HTR-8/SVneo (cell line): ENCODE measurements at regions not wholly inside any gene's neighbourhood (a gene's known extent, or its start where the extent isn't known, plus 50 kb on each side); places are given as distances from the start of the nearest gene placed in this dataset.

Experiments used
- DNase-seq: peaks from one replicate; pipeline ENCODE4 v3.0.0; 2011; ENCODE audit warnings: low spot score, mixed read lengths; ENCODE audit not compliant: insufficient read length
- FAIRE-seq: peaks from 2 replicates; lab custom pipeline; 2011; peaks lifted over from hg19 to GRCh38; lab: Jason Lieb, UNC

- FAIRE-seq (no peak), DNase-seq (no peak)
These were observed 868.2 kb upstream of the CXADR start for GRCh38 chr21:16644685-16645084.

DNA sequence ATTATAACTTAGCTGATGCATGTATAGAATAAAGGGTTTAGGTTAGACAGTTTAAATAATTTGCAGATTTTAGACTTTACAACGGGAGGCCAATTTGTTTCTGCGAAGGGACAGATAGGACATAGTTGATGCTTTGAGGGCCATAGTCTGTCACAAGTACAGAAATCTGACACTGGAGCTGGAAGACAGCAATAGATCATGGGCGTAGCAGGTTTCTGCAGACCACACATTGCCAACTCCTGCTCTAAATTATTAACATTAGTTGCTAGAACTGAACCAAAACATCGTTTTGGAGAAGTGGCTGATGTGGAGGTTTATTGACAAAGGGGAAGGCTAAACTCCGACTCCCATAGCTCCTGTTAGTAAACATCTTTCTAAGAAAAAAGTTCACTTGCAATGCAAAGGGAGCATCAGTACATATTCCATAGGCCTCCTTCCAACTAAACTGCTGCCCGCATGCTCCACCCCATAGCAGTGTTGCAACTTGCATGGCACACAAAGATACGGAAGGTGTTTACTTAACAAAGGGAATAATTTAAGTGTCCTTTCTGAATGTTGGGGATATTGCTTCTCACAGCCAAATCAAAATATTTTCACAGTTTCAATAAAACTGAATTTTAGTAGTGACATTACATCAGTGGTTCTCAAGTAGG lies 862.0 kb upstream of the CXADR start:
- DNase-seq (no peak), FAIRE-seq (no peak)

DNA sequence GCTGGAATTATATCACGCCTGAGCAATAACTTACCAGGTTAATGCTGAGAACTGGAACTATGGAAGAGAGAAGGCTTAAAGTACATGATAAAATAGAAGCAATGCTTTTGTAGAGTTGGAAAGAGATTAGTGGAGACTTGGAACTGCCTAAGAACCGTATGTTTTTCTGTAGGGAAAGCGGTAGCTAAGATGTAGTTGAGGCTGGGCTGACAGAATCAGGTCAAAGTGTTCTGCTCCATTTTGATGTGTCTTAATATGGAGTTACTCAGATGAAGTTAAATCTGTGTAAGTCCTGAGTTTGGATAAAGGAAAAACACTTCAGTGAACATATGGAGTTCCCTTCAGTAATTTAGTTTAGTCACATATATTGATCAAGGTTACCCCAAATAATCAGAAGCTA lies 860.9 kb upstream of the CXADR start:
- no peak for FAIRE-seq
- no peak for DNase-seq

- DNase-seq (no peak), FAIRE-seq (no peak)
These were observed 849.4 kb upstream of the CXADR start for GRCh38 chr21:16663436-16663835.

GRCh38 chr21:16667395-16667794 lies 845.4 kb upstream of the CXADR start:
- DNase-seq (no peak), FAIRE-seq (no peak)

- DNase-seq (no peak), FAIRE-seq (no peak)
These were observed 837.9 kb upstream of the CXADR start for GRCh38 chr21:16674949-16675348.

DNA sequence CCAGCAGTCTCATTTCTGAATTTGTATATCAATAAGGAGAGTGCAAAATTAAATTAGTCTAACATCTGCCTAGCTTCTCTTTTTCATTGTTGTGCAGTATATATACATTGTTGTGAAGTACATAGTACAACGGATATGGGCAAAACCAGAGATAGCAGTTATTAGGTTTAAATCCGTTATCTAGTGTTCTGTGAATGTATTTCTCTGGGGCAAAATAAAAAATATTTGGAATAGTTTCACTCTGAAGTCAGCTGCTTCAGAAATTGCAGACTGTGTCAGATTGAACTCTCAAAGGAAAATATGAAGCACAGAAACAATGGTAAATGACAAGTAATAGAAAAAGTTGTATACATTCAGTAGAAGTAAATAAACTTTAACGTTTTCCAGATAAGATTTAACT lies 836.5 kb upstream of the CXADR start:
- DNase-seq (no peak), FAIRE-seq (no peak)

DNA sequence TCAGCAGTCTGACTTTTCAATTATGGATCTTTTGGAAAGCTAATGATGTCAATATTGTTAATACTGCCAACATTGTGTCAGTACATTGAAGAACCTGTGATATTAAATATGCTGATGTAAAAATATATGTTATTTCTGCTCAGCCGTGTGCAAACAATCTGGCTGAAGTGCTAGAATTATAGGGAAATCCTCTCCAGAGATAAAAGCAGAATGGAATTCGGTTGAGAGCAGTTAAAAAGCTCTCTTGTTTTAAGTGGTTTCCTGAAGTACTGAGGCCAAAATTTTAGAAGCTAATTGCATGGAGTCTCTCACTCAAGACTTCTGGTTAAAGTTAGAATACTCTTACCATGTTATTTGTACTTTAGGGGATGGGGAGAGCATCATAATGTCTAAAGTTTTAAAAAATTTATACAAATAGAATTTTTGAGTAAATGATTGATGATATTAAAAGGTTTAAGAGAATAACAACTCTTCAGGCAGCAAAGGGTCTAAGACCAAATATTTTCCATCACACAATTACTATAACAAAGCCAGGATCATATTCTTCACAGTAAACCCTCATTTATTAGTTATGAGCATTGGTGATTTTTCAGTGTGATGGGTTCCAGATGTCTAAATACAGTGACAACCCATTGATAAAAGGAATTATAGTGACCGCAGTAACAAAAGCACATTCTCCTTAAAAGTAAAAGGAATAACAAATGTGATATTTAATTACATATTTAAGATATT lies 834.2 kb upstream of the CXADR start:
- DNase-seq, result no peak
- no peak for FAIRE-seq

DNA sequence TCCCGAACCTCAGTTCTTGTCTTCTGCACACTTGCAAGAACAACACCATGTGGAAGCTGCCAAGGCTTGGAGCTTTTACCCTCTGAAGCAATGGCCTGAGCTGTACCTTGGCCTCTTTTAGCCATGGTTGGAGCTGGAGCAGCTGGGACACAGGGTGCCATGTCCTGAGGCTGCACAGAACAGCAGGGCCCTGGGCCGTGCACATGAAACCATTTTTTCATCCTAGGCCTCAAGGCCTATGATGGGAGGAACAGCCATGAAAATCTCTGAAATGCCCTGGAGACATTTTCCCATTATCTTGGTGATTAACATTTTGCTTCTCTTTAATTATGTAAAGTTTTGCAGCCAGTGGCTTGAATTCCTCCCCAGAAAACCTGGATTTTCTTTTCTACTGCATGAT lies 817.8 kb upstream of the CXADR start:
- DNase-seq (no peak), FAIRE-seq (no peak)

DNA sequence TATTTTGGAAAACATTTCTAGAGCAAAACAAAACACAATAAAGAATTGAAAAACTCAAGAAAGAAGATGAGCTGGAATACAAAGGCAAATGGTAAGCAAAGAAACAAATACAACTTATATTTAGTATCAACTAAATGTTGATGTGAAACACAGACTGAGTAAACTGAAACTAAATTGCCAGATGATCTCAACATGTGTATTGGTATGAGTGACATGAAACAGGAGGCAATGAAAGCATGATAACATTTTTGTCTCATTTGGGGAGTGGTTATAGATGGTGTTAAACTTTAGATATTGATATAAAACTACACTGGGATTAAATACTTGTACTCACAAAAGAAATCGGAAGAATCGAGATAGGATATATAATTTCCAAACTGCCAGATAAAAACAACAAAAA lies 805.6 kb upstream of the CXADR start:
- DNase-seq (no peak), FAIRE-seq (no peak)

GRCh38 chr21:16708101-16708835 lies 804.6 kb upstream of the CXADR start:
- DNase-seq (no peak), FAIRE-seq (no peak)

GRCh38 chr21:16709866-16710550 lies 802.8 kb upstream of the CXADR start:
- no peak for FAIRE-seq
- DNase-seq, result no peak

DNA sequence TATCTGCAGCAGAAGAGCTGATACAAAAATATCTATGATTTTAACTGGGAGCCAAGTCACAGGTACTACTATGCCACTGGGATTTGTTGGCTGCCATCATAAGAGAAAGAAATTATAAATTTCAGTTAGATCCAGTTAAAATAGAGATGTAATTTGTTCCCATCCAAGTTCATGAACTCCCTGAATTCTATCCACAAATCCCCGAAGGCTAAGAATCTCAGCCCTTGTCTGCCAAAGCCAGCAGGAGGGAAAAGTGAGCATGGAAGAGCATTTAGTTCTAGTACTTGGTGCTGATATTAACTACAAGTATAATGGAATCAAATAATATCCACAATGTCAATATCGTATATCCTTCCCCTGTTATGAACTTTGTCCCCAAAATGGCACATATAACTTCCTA lies 801.1 kb upstream of the CXADR start:
- DNase-seq, result no peak
- no peak for FAIRE-seq

DNA sequence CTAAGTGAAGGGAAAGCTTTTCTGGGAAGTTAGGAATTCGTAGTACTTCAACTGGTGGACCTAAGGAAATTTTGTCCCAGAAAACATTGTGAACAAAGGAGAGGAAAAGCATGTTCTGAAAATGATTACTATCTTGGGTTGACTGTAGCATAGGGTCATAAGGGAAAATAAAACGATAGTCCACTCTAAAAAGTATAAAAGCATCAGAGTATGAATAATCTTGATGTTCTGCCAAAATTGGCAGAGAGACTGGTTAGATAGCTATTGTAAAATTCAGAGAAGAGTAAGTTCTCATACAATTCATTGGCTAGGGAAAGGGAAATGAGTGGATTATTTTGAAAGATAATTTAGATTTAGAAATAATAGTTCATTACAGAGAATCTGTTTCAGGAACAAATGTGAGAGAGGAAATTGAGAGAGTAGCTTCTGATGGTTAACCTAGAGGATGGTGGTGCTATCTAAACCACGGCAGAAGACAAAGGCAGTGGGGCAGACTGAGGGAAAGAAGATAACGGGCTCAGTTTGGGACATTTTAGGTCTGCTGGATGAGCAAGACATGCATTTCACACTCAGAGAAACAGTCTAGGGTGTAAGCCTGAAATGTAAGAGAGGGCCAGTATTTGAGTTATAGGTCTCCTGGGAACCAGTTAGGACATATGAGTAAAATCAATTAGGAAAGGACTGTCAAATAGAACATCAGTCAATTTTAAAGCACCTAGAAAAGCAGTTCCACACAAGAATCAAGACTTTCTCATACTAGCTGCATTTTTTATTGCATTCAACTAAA lies 799.3 kb upstream of the CXADR start:
- FAIRE-seq, result no peak
- DNase-seq, result no peak

- DNase-seq (no peak), FAIRE-seq (no peak)
These were observed 772.3 kb upstream of the CXADR start for GRCh38 chr21:16740511-16740910.

DNA sequence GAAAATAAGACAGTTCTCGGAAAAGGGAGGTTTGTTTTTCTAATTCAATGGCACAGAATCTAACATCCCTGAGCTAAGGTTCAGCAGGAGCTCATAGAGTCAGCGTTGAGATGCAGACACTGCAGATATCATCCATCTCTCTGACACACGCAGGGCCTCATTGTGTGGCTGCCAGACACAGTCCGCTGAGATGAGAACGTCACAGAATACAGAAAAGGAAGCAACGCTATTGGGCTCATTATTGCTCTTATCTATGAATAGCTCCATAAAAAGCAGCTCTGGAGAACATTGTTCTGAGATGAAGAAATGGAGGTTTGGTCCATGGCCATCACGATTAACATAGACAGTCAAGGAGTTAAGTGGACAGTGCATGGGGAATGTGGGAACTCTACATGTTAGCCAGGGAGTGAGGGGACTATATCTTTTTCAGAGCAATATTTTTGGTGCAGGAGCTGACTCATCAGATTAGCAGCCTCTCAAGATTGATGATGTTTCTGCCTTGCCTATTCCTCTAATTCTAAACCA lies 771.6 kb upstream of the CXADR start:
- no peak for FAIRE-seq
- DNase-seq, result no peak

DNA sequence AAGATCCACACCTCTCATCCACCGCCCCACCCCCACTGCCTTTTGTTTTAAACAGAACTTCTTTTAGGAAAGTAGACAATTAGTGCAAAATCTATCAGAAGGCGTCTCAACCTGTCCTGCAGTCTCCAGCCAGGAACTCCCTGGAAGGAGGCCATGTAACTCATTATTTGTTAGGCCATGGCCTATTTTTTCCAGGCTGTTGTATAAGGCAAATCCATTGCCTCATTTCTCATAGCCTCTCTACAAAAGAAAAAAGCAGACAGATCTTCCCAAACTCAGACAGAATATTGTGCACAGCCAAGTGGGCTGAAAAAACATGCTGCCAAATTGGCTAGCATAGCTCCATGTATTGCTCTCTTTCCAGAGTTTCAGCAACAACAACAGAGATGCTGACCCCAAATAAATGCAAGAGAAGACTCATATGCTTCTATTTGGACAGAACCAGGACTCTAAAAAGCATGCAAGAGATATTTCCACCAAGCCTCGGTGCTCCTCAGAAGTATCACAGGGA lies 770.7 kb upstream of the CXADR start:
- FAIRE-seq (no peak), DNase-seq (no peak)

GRCh38 chr21:16742741-16743140 lies 770.1 kb upstream of the CXADR start:
- DNase-seq, result no peak
- no peak for FAIRE-seq

DNA sequence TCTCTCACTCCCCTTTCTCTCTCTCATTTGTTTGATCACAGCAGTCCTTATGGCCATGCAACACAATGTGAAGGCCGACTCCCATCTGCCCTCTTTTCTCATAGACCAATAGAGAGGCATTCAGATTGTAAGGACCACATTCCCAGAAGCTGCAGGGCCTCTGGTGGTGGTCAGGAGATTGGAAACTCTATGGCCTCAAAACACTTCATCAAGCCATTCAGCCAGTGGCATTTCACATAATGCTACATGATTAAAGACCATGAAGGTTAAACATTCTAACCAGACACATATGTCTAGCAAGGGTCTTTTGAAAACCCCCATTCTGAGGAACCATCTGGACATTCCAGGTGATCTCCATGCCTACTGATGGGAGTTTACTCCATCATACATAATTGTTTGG lies 769.5 kb upstream of the CXADR start:
- DNase-seq (no peak), FAIRE-seq (no peak)

DNA sequence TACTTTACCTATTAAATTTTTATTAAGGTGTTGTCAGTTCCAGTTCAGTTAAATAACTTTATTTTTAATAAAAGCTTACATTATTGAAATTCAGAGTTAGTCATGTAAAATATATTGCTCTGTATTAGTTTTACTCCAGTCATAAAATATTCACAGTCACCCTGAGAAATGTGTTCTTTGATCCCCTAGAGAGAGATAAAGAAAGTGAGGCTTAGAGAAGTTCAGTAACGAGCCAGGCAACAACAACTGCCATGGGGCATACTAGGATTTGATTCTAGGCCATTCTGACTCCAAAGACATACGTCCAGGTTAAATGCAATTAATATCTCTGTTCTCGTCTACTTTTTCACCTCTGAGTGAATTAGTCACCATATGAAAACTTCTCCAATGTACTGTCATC lies 761.9 kb upstream of the CXADR start:
- FAIRE-seq, result no peak
- DNase-seq, result no peak
